Right lobe of liver (tissue), 6 donors: ENCODE measurements at regions not wholly inside any gene's neighbourhood (a gene's known extent, or its start where the extent isn't known, plus 50 kb on each side); places are given as distances from the start of the nearest gene placed in this dataset.

Experiments
- ATAC-seq, 4 donors: fragments of 200-7000 bp; cut with Tn5 transposase; one replicate each; pipeline ENCODE4 v1.9.1; 2020; ENCODE audit warnings: mild to moderate bottlenecking in 4 of 4, moderate library complexity in 4 of 4
- DNase-seq, 3 donors: peaks; one replicate each; pipeline ENCODE4 v3.0.0-alpha.2; 2020
- H3K27ac ChIP-seq, 3 donors: fragments of 200-600 bp; one replicate each; pipeline ENCODE4 v1.8.0; 2022
- H3K27me3 ChIP-seq, 2 donors: fragments of 200-600 bp; one replicate each; pipeline ENCODE4 v1.8.0; 2022
- H3K36me3 ChIP-seq, 4 donors: fragments of 200-600 bp; sonication (generic) in 1 of 4; one replicate each; pipeline versions ENCODE4 v1.5.1 to v1.8.0; 2017 to 2022; ENCODE audit warnings: control low read depth in 1 of 4
- H3K4me1 ChIP-seq, 4 donors: fragments of 200-600 bp; sonication (generic) in 1 of 4; one replicate each; pipeline versions ENCODE4 v1.5.1 to v1.8.0; 2017 to 2022; ENCODE audit warnings: control low read depth in 1 of 4
- H3K4me3 ChIP-seq, 3 donors: fragments of 200-600 bp; one replicate each; pipeline ENCODE4 v1.8.0; 2022
- H3K9me3 ChIP-seq, 4 donors: fragments of 200-600 bp; sonication (generic) in 1 of 4; one replicate each; pipeline versions ENCODE4 v1.5.1 to v1.8.0; 2017 to 2022; ENCODE audit warnings: control low read depth in 1 of 4
- CTCF ChIP-seq, 4 donors: fragments of 200-600 bp in 3 of 4; fragments of 450-650 bp in 1 of 4; IDR thresholded peaks; one replicate each; pipeline versions ENCODE4 v1.5.1 to v1.8.0; 2016 to 2022; ENCODE audit warnings: antibody characterized with exemption in 4 of 4, mild to moderate bottlenecking in 2 of 4
- POLR2A ChIP-seq: fragments of 450-650 bp; IDR thresholded peaks from one replicate; pipeline ENCODE4 v1.6.1; 2017; ENCODE audit warnings: antibody characterized with exemption, mild to moderate bottlenecking
- WGBS: methylation state at CpG from one replicate; pipeline ENCODE4 v1.1.6; 2018; ENCODE audit warnings: low coverage, low lambda C conversion rate; ENCODE audit not compliant: insufficient coverage; ENCODE audit errors: missing lambda C conversion rate; 5-methylcytosine and 5-hydroxymethylcytosine counted together
- intact Hi-C, 2 donors: fragments of 100-400 bp; cut with DNase I; formaldehyde crosslinking; loops; one replicate each; pipeline versions ENCODE4 v1.11.2 to v1.14.1; 2022
- donor health status: DM: no; HTN: yes; CAD: no.
- donor health status: DM: no; HTN: no; CAD: no.
- donor health status: DM: no; HTN: no; CAD: no.
- donor health status: DM: no; HTN: yes; CAD: no.
- donor health status: DM: no; HTN: yes; CAD: no.

GRCh38 chr15:46589088-46589487, 954.3 kb downstream of the SQOR start:
- ATAC-seq (no peak), DNase-seq (no peak)
- H3K27me3 ChIP-seq: no peaks in the 10 kb centered on the region
- no peaks in the 10 kb centered on the region for H3K9me3 ChIP-seq
- H3K36me3 ChIP-seq: no peaks in the 10 kb centered on the region
- no peak overlapping the region for H3K4me3 ChIP-seq
- H3K27ac ChIP-seq: no peak overlapping the region
- H3K4me1 ChIP-seq: no peaks in the 10 kb centered on the region
- intact Hi-C loops: no loop called here
- 73% methylated on average over 4 of the region's 4 CpGs for WGBS
- no peak for TF ChIP-seq POLR2A
- TF ChIP-seq CTCF (IDR thresholded peaks at IDR 0.05): no peak

DNA sequence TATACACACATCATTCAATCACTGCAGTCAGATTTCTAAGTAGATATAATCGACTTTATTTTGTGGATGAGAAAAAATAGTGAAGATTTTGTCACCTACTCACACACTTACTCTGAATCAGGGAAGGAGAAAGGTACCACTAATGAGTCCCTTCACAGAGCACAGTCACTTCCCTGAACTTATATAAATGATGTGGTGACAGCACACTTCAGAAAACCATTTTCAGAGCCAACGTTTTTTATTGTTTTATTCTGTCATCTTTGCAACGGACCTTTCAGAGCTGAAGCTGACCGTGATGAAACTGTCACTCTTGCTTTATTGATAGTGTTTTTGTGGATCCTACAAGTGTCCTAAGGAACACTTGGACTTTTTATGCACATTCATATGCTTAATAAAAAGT, 956.6 kb downstream of the SQOR start:
- Histone ChIP-seq H3K9me3 (no peaks in the 10 kb centered on the region), H3K27me3 (no peaks in the 10 kb centered on the region), H3K27ac (no peak overlapping the region), H3K4me1 (no peaks in the 10 kb centered on the region), H3K4me3 (no peak overlapping the region), H3K36me3 (no peaks in the 10 kb centered on the region)
- DNase-seq (no peak), ATAC-seq (no peak)
- TF ChIP-seq POLR2A (no peak), CTCF (IDR thresholded peaks at IDR 0.05) (no peak)
- 54% methylated on average over 4 of the region's 4 CpGs for WGBS
- intact Hi-C loops: no loop called here

DNA sequence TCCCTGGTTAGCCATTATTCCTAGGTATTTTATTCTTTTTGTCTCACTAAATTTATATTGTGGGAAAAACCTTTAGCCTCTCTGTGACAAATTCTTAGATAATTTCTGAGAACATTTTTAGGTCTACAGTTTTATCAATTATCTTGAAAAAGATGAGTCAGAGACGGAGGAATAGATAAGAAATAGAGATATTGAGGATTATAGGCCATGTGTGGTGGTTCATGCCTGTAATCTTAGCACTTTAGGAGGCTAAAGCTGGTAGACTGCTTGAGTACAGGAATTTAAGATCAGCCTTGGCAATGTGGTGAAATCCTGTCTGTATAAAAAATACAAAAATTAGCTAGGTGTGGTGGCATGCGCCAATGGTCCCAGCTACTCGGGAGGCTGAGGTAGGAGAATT, 960.2 kb downstream of the SQOR start:
- Histone ChIP-seq H3K36me3 (no peaks in the 10 kb centered on the region), H3K9me3 (no peaks in the 10 kb centered on the region), H3K27me3 (no peaks in the 10 kb centered on the region), H3K4me1 (no peaks in the 10 kb centered on the region), H3K27ac (no peak overlapping the region), H3K4me3 (no peak overlapping the region)
- intact Hi-C loops: no loop called here
- ATAC-seq: no peak
- whole genome bisulfite sequencing: 67% methylated on average over 3 of the region's 3 CpGs
- TF ChIP-seq POLR2A (no peak), CTCF (IDR thresholded peaks at IDR 0.05) (no peak)
- no peak for DNase-seq

DNA sequence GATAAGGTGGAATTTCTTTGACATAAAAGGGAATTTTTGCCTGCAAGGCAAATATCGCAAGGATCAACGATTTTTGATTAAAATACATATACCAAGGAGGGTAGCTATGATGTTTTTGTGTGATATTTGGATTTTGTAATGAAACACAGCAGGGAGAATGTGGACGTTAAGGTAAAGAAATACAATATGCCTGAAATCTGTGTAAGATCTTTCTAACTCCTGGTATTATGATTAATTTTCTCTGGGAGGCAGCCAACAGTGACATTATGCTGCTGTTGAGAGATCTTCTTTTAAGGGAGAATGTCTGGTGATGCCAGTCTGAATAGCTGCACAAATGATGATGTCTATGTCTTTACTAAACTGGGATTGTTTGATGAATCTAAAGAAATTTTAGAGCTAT, 972.2 kb downstream of the SQOR start:
- intact Hi-C loops: no loop called here
- no peak overlapping the region for H3K27ac ChIP-seq
- no peaks in the 10 kb centered on the region for H3K27me3 ChIP-seq
- H3K9me3 ChIP-seq: no peaks in the 10 kb centered on the region
- no peaks in the 10 kb centered on the region for H3K36me3 ChIP-seq
- H3K4me3 ChIP-seq: no peak overlapping the region
- 46% methylated on average over 3 of the region's 3 CpGs for WGBS
- no peaks in the 10 kb centered on the region for H3K4me1 ChIP-seq
- ATAC-seq: no peak
- TF ChIP-seq POLR2A: no peak
- TF ChIP-seq CTCF (IDR thresholded peaks at IDR 0.05): no peak
- no peak for DNase-seq

DNA sequence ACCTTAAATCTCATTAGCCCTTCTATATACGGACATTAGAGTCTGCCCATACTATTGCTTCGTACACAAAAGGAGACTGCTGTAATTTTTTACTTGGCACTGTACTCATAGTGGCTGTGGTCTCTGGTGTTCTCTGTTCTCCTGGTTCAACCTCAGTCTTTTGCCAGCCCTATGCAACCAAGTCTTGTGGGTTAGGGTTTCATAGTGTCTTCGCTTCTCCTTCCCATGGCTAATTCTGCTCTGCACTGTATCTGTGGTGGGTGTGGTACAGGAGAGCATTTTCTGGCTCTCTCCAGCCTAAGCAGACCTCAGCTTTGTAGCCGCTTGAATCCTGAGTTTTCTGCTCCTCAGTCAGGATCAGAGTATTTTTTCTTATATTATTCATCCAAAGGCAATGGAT, 981.2 kb downstream of the SQOR start:
- no peaks in the 10 kb centered on the region for H3K27me3 ChIP-seq
- no peak overlapping the region for H3K4me3 ChIP-seq
- TF ChIP-seq POLR2A (no peak), CTCF (IDR thresholded peaks at IDR 0.05) (no peak)
- H3K4me1 ChIP-seq: no peaks in the 10 kb centered on the region
- no peaks in the 10 kb centered on the region for H3K36me3 ChIP-seq
- H3K27ac ChIP-seq: no peak overlapping the region
- intact Hi-C loops: no loop called here
- H3K9me3 ChIP-seq: no peaks in the 10 kb centered on the region
- DNase-seq (no peak), ATAC-seq (no peak)
- 54% methylated on average over 4 of the region's 4 CpGs for WGBS
